Fibroblast of the aortic adventitia (primary cell): ENCODE measurements at regions not wholly inside any gene's neighbourhood (a gene's known extent, or its start where the extent isn't known, plus 50 kb on each side); places are given as distances from the start of the nearest gene placed in this dataset.

Source experiments
- DNase-seq: peaks from one replicate; pipeline ENCODE4 v3.0.0-alpha.2; 2010; ENCODE audit warnings: low read depth
- H3K4me3 ChIP-seq: 2 replicates; pipeline ENCODE4 v1.5.1; 2011; ENCODE audit warnings: low read depth, mild to moderate bottlenecking, control low read depth, low read length, moderate library complexity
- TF ChIP-seq, protein P1 (sequence below): IDR thresholded peaks from 2 replicates; pipeline ENCODE4 v1.5.1; 2011; ENCODE audit warnings: mild to moderate bottlenecking, low read length, control low read depth, inconsistent platforms; ENCODE audit not compliant: insufficient read depth

GRCh38 chr18:10086458-10087210 lies 172.8 kb downstream of the VAPA start:
- no peak overlapping the region for H3K4me3 ChIP-seq
- TF ChIP-seq, protein P1, sequence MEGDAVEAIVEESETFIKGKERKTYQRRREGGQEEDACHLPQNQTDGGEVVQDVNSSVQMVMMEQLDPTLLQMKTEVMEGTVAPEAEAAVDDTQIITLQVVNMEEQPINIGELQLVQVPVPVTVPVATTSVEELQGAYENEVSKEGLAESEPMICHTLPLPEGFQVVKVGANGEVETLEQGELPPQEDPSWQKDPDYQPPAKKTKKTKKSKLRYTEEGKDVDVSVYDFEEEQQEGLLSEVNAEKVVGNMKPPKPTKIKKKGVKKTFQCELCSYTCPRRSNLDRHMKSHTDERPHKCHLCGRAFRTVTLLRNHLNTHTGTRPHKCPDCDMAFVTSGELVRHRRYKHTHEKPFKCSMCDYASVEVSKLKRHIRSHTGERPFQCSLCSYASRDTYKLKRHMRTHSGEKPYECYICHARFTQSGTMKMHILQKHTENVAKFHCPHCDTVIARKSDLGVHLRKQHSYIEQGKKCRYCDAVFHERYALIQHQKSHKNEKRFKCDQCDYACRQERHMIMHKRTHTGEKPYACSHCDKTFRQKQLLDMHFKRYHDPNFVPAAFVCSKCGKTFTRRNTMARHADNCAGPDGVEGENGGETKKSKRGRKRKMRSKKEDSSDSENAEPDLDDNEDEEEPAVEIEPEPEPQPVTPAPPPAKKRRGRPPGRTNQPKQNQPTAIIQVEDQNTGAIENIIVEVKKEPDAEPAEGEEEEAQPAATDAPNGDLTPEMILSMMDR: no peak

DNA sequence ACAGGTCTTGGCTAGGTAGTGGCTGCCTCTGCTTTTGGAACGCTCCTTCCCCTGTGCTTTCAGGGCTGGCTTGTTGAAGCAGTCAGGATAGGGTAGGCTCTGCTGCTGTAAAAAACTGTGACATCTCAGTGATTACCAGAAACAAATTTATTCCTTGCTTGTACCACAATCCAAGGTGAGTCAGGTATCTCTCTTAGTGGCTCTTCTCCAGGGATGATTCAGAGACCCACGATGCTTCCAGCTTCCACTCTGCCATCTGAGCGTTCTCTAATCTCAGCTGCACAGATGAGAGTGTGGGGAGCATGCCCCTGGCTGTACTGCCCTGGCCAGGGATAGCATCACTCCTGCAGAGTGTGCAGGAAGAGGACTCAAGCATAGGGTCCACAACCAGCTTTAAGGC lies 174.9 kb downstream of the VAPA start:
- H3K4me3 ChIP-seq: no peak overlapping the region
- no peak for DNase-seq
- TF ChIP-seq, protein P1: no peak

More at GRCh38 chr18:10086458-10087210, 172.8 kb downstream of the VAPA start:
- DNase-seq: no peak

- no peak overlapping the region for H3K4me3 ChIP-seq
- TF ChIP-seq, protein P1: no peak
- no peak for DNase-seq
Measured at GRCh38 chr18:10089881-10090280, 176.1 kb downstream of the VAPA start.

GRCh38 chr18:10090668-10091067 lies 176.9 kb downstream of the VAPA start:
- H3K4me3 ChIP-seq: no peak overlapping the region
- TF ChIP-seq, protein P1: no peak
- no peak for DNase-seq

DNA sequence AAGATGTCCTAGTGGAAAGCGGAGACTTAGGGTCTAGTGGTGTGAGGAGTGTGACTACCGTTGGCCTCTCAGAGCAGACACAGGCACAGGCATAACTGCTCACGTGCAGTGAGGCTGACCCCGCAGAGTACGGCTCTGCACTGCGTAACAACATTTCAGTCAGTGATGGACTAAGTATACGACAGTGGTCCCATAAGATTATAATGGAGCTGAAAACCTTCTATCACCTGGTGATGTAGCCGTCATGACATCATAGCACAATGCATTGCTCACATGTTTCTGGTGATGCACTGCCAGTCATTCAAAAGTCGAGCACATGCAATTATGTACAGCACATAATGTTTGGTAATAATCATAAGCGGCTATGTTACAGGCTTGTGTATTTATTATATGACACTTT lies 179.6 kb downstream of the VAPA start:
- H3K4me3 ChIP-seq: no peak overlapping the region
- no peak for DNase-seq
- TF ChIP-seq, protein P1: no peak

DNA sequence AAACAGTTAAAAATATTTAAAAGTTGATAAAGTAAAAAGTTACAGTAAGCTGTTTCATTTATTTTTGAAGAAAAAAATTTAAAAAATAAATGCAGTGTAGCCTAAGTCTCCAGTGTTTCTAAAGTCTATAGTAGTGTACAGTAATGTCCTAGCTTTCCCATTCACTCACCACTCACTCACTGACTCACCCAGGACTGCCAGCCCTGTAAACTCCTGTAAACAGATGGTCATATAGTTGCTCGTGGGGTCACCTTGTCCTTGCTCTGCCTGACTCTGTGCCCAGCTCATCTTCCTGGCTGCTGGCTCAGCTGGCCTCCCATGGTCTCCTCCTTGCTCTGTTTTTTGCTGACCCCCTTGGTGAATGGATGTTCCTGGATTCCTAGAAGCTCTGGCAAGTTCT lies 180.3 kb downstream of the VAPA start:
- DNase-seq: no peak
- TF ChIP-seq, protein P1: no peak
- no peak overlapping the region for H3K4me3 ChIP-seq

- no peak overlapping the region for H3K4me3 ChIP-seq
- TF ChIP-seq, protein P1: no peak
- DNase-seq: no peak
Measured at GRCh38 chr18:10094655-10095054, 180.8 kb downstream of the VAPA start.
